Panc1 (cell line): ENCODE measurements at regions not wholly inside any gene's neighbourhood (a gene's known extent, or its start where the extent isn't known, plus 50 kb on each side); places are given as distances from the start of the nearest gene placed in this dataset.
"Not testable (repeated sequence)": the region's sequence is repeated elsewhere in the genome, so short reads cannot be mapped to it uniquely, and the experiment has no call there.

Experiments used
- ATAC-seq: fragments of 200-7000 bp; cut with Tn5 transposase; 2 replicates; pipeline ENCODE4 v1.9.1; 2020; ENCODE audit warnings: mild to moderate bottlenecking, moderate library complexity
- BruUV-seq: library from RNA; stranded (reverse); fragments of 400-500 nt; replicated peaks from 2 replicates; lab custom pipeline; 2021; lab: Mats Ljungman, UMichigan
- CTCF ChIA-PET: fragments of 300-600 bp; sonication (Branson Sonifier 250); formaldehyde crosslinking; loops from one replicate; lab custom pipeline; 2022; ENCODE audit warnings: antibody characterized with exemption; lab: Charles Lee
- POLR2A ChIA-PET: fragments of 300-600 bp; sonication (Branson Sonifier 250); formaldehyde crosslinking; loops from one replicate; lab custom pipeline; 2022; ENCODE audit warnings: antibody characterized with exemption; lab: Charles Lee
- DNase-seq: peaks from one replicate; pipeline ENCODE4 v3.0.0-alpha.2; 2010; ENCODE audit warnings: low read depth, low spot score
- H3K27ac ChIP-seq: 2 replicates; pipeline ENCODE4 v1.5.1; 2011; ENCODE audit warnings: mild to moderate bottlenecking, low read length, inconsistent platforms
- H3K27me3 ChIP-seq: fragments of 200-500 bp; sonication (Bioruptor generic); 2 replicates; pipeline ENCODE4 v1.6.0; 2014; ENCODE audit warnings: low read length, inconsistent platforms; ENCODE audit not compliant: control insufficient read depth, insufficient read depth
- H3K36me3 ChIP-seq: fragments of 200-500 bp; sonication (Bioruptor generic); 2 replicates; pipeline ENCODE4 v1.5.1; 2014; ENCODE audit warnings: inconsistent platforms, mild to moderate bottlenecking, low read length, moderate library complexity; ENCODE audit not compliant: control insufficient read depth, insufficient read depth
- H3K4me1 ChIP-seq: 2 replicates; pipeline ENCODE4 v1.5.1; 2011; ENCODE audit warnings: inconsistent platforms, mild to moderate bottlenecking, low read length, moderate library complexity; ENCODE audit not compliant: control insufficient read depth, insufficient read depth
- H3K4me3 ChIP-seq, 2 experiments: 2 replicates each; pipeline ENCODE4 v1.5.1; 2011 to 2012; ENCODE audit warnings: low read depth in 2 of 2, low read length in 2 of 2, mild to moderate bottlenecking in 2 of 2, inconsistent platforms in 1 of 2, moderate library complexity in 1 of 2
- H3K9me3 ChIP-seq: fragments of 200-500 bp; sonication (Bioruptor generic); 2 replicates; pipeline ENCODE4 v1.5.1; 2014; ENCODE audit warnings: low read depth, mild to moderate bottlenecking, inconsistent platforms, low read length, moderate library complexity; ENCODE audit not compliant: control insufficient read depth, insufficient read depth
- POLR2AphosphoS5 ChIP-seq: IDR thresholded peaks from 2 replicates; pipeline ENCODE4 v1.6.1; 2012; ENCODE audit warnings: mild to moderate bottlenecking, low read depth, low read length, moderate library complexity
- REST ChIP-seq, 2 experiments: IDR thresholded peaks; 2 replicates each; pipeline ENCODE4 v1.6.1; 2011 to 2012; ENCODE audit warnings: low read depth in 2 of 2, control low read depth in 1 of 2, low read length in 1 of 2, mild to moderate bottlenecking in 1 of 2, moderate library complexity in 1 of 2; ENCODE audit not compliant: insufficient read depth in 1 of 2
- SIN3A ChIP-seq: IDR thresholded peaks from 2 replicates; pipeline ENCODE4 v1.6.1; 2012; ENCODE audit warnings: low read depth, mild to moderate bottlenecking, low read length, moderate library complexity, borderline replicate concordance; ENCODE audit not compliant: insufficient read depth
- TCF7L2 ChIP-seq: IDR thresholded peaks from 2 replicates; pipeline ENCODE4 v1.6.1; 2011; ENCODE audit warnings: mild to moderate bottlenecking, low read depth, low read length, inconsistent platforms
- in situ Hi-C: cut with HindIII; loops from 2 replicates; pipeline ENCODE4 v1.10.0; 2016; ENCODE audit warnings: low sequenced_read_pairs, low pct_unique_long_range_greater_than_20kb
- intact Hi-C: fragments of 100-400 bp; cut with micrococcal nuclease; formaldehyde crosslinking; loops from one replicate; pipeline ENCODE4 v1.10.0; 2022; ENCODE audit not compliant: unreplicated experiment
- TF ChIP-seq, protein P1 (sequence below): fragments of 450-650 bp; IDR thresholded peaks from 2 replicates; pipeline ENCODE4 v1.5.1; 2017; ENCODE audit warnings: mild to moderate bottlenecking

DNA sequence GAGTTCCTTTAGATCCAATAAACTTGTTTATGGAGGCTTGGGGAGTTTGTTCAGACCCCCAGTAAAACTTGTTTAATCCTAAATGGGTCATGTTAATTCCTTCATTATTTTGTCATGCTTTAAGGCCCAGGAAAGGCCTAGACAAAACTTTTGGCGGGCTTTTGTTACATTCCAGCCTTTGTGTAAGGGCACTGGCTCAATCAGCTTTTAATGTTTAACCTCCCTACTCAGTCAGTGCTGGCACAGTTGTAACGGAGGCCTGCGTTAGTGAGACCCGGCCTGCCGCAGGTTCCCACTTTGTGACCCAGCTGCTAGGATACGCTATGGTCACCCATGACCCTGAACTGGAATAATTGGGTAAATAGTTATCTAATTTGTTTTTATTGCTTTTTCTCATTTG is 59.2 kb downstream of the OXSM start:
- no peaks in the 10 kb centered on the region for H3K36me3 ChIP-seq
- peaks cover 2% of the 10 kb centered on the region; the same call in 1 of the 2 replicates for H3K27me3 ChIP-seq
- no peak overlapping the region for H3K4me3 ChIP-seq
- no peaks in the 10 kb centered on the region for H3K4me1 ChIP-seq
- DNase-seq (no peak), ATAC-seq (no peak)
- BruUV-seq, result no TSS peak
- no peak for TF ChIP-seq REST (IDR thresholded peaks at IDR 0.05; ENCODE audit: insufficient read depth in 1 of 2, low read depth in 2 of 2, low read length in 1 of 2)
- no peak for TF ChIP-seq POLR2AphosphoS5
- no peak for TF ChIP-seq SIN3A
- TF ChIP-seq, protein P1, sequence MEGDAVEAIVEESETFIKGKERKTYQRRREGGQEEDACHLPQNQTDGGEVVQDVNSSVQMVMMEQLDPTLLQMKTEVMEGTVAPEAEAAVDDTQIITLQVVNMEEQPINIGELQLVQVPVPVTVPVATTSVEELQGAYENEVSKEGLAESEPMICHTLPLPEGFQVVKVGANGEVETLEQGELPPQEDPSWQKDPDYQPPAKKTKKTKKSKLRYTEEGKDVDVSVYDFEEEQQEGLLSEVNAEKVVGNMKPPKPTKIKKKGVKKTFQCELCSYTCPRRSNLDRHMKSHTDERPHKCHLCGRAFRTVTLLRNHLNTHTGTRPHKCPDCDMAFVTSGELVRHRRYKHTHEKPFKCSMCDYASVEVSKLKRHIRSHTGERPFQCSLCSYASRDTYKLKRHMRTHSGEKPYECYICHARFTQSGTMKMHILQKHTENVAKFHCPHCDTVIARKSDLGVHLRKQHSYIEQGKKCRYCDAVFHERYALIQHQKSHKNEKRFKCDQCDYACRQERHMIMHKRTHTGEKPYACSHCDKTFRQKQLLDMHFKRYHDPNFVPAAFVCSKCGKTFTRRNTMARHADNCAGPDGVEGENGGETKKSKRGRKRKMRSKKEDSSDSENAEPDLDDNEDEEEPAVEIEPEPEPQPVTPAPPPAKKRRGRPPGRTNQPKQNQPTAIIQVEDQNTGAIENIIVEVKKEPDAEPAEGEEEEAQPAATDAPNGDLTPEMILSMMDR, result no peak
- TF ChIP-seq TCF7L2, result no peak
- H3K27ac ChIP-seq, result no peak overlapping the region
- CTCF ChIA-PET, result no interaction called here
- no peaks in the 10 kb centered on the region for H3K9me3 ChIP-seq
- in situ Hi-C loops (no loop called here), intact Hi-C loops (loop anchor here (10.0 kb wide), 1 partner anchor 866 kb away; no protein-coding TSS in a partner anchor)
- POLR2A ChIA-PET, result no interaction called here

DNA sequence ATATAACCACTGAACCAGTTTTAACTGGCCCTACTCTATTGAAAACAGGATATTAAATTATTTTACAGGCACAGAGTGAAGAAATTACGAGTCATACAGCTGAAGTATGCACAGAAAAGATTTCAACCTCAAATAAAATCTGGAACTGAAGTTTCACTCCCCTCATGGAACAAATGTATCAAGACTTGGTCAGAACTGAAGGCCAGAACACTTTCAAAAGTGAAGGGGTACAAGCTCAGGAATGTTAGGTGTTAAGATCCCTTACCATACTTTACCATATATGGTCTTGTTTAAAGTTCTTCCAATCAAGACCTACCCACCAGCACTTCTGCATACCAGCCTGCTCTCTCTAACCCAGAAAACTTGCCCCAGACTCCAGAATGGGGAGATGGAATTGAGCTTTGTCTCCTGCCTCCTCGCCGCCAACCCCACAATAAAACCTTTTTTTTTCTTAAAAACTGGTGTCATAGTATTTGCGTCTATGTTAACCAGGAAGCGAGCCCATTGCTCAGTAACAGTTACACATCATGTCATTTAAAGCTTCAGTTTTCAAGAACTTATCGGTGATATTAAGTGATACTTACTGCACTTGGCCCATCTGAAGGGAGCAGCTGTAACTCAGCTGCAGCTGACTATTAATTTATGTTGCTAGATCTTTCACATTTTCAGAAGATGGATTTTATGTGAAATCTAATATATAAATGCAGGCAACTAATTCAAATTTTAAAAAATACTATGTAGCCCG is 59.9 kb downstream of the OXSM start:
- Histone ChIP-seq H3K27ac (no peak overlapping the region), H3K36me3 (no peaks in the 10 kb centered on the region), H3K4me1 (no peaks in the 10 kb centered on the region), H3K9me3 (no peaks in the 10 kb centered on the region), H3K27me3 (peaks cover 2% of the 10 kb centered on the region; the same call in 1 of the 2 replicates), H3K4me3 (no peak overlapping the region)
- ChIA-PET POLR2A (no interaction called here), CTCF (no interaction called here)
- DNase-seq (no peak), ATAC-seq (no peak)
- in situ Hi-C loops, result no loop called here
- TF ChIP-seq REST (IDR thresholded peaks at IDR 0.05; ENCODE audit: insufficient read depth in 1 of 2, low read depth in 2 of 2, low read length in 1 of 2) (no peak), SIN3A (no peak), POLR2AphosphoS5 (no peak), TCF7L2 (no peak)
- TF ChIP-seq, protein P1, result no peak
- no TSS peak for BruUV-seq
- intact Hi-C loops, result loop anchor here (10.0 kb wide), 1 partner anchor 865 kb away; no protein-coding TSS in a partner anchor

DNA sequence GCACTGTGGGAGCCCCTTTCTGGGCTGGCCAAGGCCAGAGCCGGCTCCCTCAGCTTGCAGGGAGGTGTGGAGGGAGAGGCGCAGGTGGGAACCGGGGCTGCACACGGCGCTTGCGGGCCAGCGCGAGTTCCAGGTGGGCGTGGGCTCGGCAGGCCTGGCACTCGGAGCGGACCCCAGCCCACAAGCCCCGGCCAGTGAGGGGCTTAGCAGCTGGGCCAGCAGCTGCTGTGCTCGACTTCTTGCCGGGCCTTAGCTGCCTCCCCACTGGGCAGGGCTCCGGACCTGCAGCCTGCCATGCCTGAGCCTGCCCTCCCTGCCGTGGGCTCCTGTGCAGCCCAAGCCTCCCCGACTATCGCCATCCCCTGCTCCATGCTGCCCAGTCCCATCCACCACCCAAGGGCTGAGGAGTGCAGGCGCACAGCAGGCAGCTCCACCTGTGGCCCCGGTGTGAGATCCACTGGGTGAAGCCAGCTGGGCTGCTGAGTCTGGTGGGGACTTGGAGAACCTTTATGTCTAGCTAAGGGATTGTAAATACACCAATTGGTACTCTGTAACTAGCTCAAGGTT is 61.9 kb downstream of the OXSM start:
- CTCF ChIA-PET, H3K27me3 ChIP-seq, DNase-seq, H3K9me3 ChIP-seq, BruUV-seq, H3K27ac ChIP-seq, H3K4me1 ChIP-seq, intact Hi-C loops, H3K4me3 ChIP-seq, ATAC-seq, H3K36me3 ChIP-seq, in situ Hi-C loops: not testable (repeated sequence)
- POLR2A ChIA-PET, result interaction anchor here (0.6 kb wide), 1 partner anchor 68 kb away, joined by 12 read pairs; the partner anchor contains the start of gene NGLY1
